Osteoblast (primary cell): ENCODE measurements at regions not wholly inside any gene's neighbourhood (a gene's known extent, or its start where the extent isn't known, plus 50 kb on each side); places are given as distances from the start of the nearest gene placed in this dataset.
A peak's percentile ranks its signal among the peaks of the same experiment; 100 is the strongest.

Experiments used
- DNase-seq: peaks from one replicate; pipeline ENCODE4 v3.0.0; 2011; ENCODE audit warnings: low spot score, mixed read lengths; ENCODE audit not compliant: insufficient read length; ENCODE audit errors: missing footprints
- H2AFZ ChIP-seq: 2 replicates; pipeline ENCODE4 v1.6.0; 2011; ENCODE audit warnings: mild to moderate bottlenecking, low read length
- H3K27ac ChIP-seq: 2 replicates; pipeline ENCODE4 v1.5.1; 2011; ENCODE audit warnings: mild to moderate bottlenecking, low read depth, low read length, moderate library complexity
- H3K27me3 ChIP-seq: 2 replicates; pipeline ENCODE4 v1.6.0; 2012; ENCODE audit warnings: mild to moderate bottlenecking, control low read depth, inconsistent platforms, low read length, moderate library complexity; ENCODE audit not compliant: insufficient read depth
- H3K36me3 ChIP-seq: 2 replicates; pipeline ENCODE4 v1.5.1; 2011; ENCODE audit warnings: mild to moderate bottlenecking, low read length, control low read depth, moderate library complexity; ENCODE audit not compliant: insufficient read depth
- H3K4me1 ChIP-seq: 2 replicates; pipeline ENCODE4 v1.5.1; 2011; ENCODE audit warnings: mild to moderate bottlenecking, low read length, control low read depth, moderate library complexity; ENCODE audit not compliant: insufficient read depth
- H3K4me2 ChIP-seq: 2 replicates; pipeline ENCODE4 v1.6.0; 2011; ENCODE audit warnings: mild to moderate bottlenecking, low read length; ENCODE audit not compliant: insufficient read depth
- H3K4me3 ChIP-seq: fragments of 200-600 bp; sonication (generic); 3 replicates; pipeline ENCODE4 v1.5.1; 2012; ENCODE audit warnings: mild to moderate bottlenecking, low read length, inconsistent platforms; ENCODE audit not compliant: insufficient read depth
- H3K79me2 ChIP-seq: 2 replicates; pipeline ENCODE4 v1.6.0; 2012; ENCODE audit warnings: mild to moderate bottlenecking, low read length, control low read depth, inconsistent platforms; ENCODE audit not compliant: insufficient read depth
- H3K9me3 ChIP-seq: 2 replicates; pipeline ENCODE4 v1.5.1; 2011; ENCODE audit warnings: low read depth, low read length, control low read depth
- H4K20me1 ChIP-seq: 2 replicates; pipeline ENCODE4 v1.6.0; 2012; ENCODE audit warnings: mild to moderate bottlenecking, low read length, control low read depth; ENCODE audit not compliant: insufficient read depth
- TF ChIP-seq, protein P1 (sequence below): IDR thresholded peaks from 2 replicates; pipeline ENCODE4 v1.5.1; 2011; ENCODE audit warnings: mild to moderate bottlenecking, low read depth, low read length, moderate library complexity; ENCODE audit errors: extremely low read depth

DNA sequence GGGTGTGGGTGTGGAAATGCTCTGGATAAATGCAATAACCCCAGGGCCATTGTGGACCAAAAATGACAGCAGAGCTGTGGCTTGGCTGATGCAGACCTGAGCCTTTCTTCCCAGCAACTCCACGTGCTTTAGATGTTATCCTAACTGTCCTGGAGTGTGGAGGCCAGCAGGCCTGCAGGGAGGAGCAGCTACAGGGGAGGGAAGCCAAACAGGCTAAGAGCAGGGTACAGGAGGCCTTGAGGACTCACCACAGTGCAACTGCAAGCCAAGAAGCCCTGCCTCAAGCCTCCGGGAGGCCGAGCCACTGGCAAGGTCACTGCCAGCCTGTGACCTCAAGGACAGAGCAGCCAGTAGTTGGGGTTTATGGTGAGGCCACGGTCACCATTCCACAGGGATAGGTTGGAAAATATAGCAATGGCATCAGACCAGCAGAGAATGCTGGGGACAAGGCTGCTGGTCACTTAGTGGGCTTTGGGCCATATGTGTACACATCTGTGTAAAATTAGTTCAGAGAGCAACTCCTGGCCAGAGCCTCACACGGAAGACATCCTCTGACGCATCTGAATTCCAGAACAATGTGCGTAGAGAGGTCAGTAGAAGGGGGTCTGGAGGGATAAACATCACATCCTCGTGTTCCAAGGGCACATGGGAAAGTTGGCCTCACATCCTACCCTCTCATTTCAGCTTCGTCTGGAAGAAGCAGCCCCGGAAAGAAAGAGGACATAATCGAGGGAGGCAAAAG lies 76.2 kb upstream of the UPP2 start:
- Histone ChIP-seq H3K4me3 (no peak overlapping the region), H4K20me1 (no peaks in the 10 kb centered on the region), H3K4me2 (no peak overlapping the region), H3K9me3 (no peaks in the 10 kb centered on the region), H3K36me3 (no peaks in the 10 kb centered on the region), H3K27ac (peak overlapping the region; percentile 30), H3K27me3 (peaks cover 7% of the 10 kb centered on the region), H3K79me2 (no peaks in the 10 kb centered on the region), H2AFZ (peak overlapping the region; percentile 33), H3K4me1 (no peaks in the 10 kb centered on the region)
- TF ChIP-seq, protein P1, sequence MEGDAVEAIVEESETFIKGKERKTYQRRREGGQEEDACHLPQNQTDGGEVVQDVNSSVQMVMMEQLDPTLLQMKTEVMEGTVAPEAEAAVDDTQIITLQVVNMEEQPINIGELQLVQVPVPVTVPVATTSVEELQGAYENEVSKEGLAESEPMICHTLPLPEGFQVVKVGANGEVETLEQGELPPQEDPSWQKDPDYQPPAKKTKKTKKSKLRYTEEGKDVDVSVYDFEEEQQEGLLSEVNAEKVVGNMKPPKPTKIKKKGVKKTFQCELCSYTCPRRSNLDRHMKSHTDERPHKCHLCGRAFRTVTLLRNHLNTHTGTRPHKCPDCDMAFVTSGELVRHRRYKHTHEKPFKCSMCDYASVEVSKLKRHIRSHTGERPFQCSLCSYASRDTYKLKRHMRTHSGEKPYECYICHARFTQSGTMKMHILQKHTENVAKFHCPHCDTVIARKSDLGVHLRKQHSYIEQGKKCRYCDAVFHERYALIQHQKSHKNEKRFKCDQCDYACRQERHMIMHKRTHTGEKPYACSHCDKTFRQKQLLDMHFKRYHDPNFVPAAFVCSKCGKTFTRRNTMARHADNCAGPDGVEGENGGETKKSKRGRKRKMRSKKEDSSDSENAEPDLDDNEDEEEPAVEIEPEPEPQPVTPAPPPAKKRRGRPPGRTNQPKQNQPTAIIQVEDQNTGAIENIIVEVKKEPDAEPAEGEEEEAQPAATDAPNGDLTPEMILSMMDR: no peak
- DNase-seq: no peak

DNA sequence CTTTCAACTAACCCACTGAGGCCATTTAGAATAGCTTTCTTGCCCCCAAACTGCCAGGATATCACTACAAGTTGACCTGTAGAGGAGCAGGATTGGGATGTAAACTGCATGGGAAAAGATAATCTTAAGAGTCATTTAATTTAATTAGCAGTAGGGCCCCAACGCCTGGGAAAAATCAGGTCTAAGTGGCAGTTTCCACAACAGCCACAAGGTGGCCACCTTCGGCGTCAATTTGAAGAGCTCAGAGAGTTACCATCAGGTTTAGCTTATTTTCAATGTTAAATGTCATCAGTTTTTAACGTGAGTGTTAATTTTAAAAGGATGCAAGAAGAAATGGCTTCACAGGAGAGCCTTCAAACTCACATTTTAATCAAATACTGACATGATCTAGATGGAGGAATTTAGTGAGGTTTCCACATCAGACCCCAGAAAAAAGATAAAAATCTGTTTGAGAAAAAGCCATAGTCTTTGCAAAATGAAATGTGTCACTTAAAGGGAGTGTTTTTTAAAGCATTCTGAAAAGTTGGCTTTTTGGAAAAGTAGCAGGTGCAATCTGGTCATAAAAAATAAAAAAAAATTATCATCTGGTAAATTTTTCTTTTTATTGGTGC lies 77.3 kb upstream of the UPP2 start:
- H3K27ac ChIP-seq: no peak overlapping the region
- no peaks in the 10 kb centered on the region for H3K36me3 ChIP-seq
- H3K4me2 ChIP-seq: no peak overlapping the region
- no peak overlapping the region for H3K4me3 ChIP-seq
- peaks cover 5% of the 10 kb centered on the region for H3K27me3 ChIP-seq
- TF ChIP-seq, protein P1: peak; percentile 85
- H3K9me3 ChIP-seq: no peaks in the 10 kb centered on the region
- no peaks in the 10 kb centered on the region for H4K20me1 ChIP-seq
- no peaks in the 10 kb centered on the region for H3K79me2 ChIP-seq
- H2AFZ ChIP-seq: no peak overlapping the region
- DNase-seq: peak; percentile 86
- no peaks in the 10 kb centered on the region for H3K4me1 ChIP-seq

DNA sequence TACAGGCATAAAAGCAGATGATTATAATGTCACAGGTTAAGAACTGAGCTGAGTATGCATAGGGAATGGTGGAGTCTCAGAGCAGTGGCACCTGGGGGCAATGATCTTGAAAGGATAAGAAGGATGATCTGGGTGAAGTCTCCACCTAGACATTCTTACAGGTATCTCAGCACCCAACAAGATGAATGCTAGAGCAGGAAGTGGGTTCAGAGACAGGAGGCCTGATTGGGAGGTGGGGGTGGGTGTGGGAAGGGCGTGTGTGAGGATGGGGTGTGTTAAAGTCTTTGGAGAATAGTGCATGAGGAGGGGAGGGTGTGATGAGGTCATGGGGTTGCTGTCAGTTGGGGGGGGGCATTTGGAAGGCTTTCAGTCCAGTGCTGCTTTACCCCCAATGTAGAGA lies 78.8 kb upstream of the UPP2 start:
- Histone ChIP-seq H4K20me1 (no peaks in the 10 kb centered on the region), H3K9me3 (no peaks in the 10 kb centered on the region), H2AFZ (no peak overlapping the region), H3K27ac (no peak overlapping the region), H3K4me3 (no peak overlapping the region), H3K4me1 (no peaks in the 10 kb centered on the region), H3K36me3 (no peaks in the 10 kb centered on the region), H3K79me2 (no peaks in the 10 kb centered on the region), H3K27me3 (peaks cover 12% of the 10 kb centered on the region), H3K4me2 (no peak overlapping the region)
- no peak for DNase-seq
- TF ChIP-seq, protein P1: no peak

DNA sequence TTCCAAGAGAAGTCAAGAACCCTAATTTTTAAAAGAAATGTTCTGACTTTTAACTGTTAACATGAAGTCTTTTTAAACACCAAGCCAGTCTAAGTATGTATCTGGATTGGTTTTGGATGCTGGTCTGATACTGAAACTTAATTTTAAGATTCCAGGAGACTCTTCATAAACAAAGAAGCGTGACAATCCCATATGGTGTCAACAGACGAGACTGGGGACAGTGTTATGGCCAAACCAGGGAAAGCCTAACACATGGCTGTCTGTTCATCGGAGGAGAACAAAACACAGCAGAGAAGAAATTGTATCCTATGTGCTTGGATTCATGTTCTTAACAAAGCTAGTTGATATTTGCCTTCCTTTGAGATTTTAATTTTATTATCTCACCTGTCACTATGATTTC lies 80.5 kb upstream of the UPP2 start:
- no peaks in the 10 kb centered on the region for H3K36me3 ChIP-seq
- H3K4me3 ChIP-seq: no peak overlapping the region
- DNase-seq: no peak

More for the DNA sequence above, 80.5 kb upstream of the UPP2 start:
- H3K9me3 ChIP-seq: no peaks in the 10 kb centered on the region
- no peaks in the 10 kb centered on the region for H3K4me1 ChIP-seq
- peaks cover 19% of the 10 kb centered on the region for H3K27me3 ChIP-seq
- no peaks in the 10 kb centered on the region for H4K20me1 ChIP-seq
- TF ChIP-seq, protein P1: no peak
- H3K79me2 ChIP-seq: no peaks in the 10 kb centered on the region
- no peak overlapping the region for H2AFZ ChIP-seq
- no peak overlapping the region for H3K4me2 ChIP-seq
- H3K27ac ChIP-seq: no peak overlapping the region
